Midbrain (tissue), 1 donor: ENCODE measurements at regions not wholly inside any gene's neighbourhood (a gene's known extent, or its start where the extent isn't known, plus 50 kb on each side); places are given as distances from the start of the nearest gene placed in this dataset.

Experiments used
- DNase-seq: peaks from one replicate; lab custom pipeline; 2025; lab: John Stamatoyannopoulos, UW

GRCh38 chr1:4915154-4915553, 260.7 kb downstream of the AJAP1 start:
- DNase-seq = no peak

- DNase-seq = no peak
Measured at GRCh38 chr1:4908486-4908885, 254.1 kb downstream of the AJAP1 start.

DNA sequence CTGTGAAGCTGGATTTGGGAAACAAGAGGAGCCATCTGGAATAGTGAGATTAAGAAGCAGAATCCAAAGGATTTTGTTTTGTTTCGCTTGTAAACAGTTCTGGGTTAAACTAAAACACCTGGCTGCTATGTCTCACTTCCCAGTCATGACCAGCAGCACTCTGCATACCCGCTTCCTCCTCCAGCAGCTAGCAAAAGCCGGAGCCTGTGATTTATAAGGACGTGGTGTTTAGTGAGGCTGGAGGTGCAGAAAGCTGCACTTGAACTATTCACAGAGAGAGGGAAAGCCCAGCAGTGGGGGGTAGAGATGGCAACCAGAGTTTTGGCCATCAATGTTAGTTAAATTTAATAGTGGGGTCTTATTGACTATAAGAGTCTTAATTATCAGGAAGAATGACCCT, 240.2 kb downstream of the AJAP1 start:
- no peak for DNase-seq

DNA sequence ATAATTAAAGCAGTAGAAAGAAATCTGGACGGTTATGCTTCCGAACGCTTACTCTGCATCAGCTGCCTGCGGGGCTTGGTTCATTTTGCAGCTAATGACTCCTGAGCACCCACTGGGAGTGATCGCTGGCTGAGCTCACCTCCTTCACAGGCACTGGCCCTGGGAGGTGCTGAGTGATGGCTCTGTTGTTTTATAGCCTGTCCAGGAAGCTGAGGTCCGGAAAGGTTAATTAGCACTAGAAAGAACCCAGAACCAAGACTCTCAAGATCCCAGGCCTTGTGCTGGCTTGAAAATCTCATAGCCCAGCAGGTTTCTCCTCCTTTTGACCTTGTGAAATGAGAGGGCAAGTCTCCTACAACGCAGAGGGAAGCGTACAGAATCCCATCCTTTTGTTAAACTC, 226.2 kb downstream of the AJAP1 start:
- DNase-seq = no peak

GRCh38 chr1:4877426-4877825, 223.0 kb downstream of the AJAP1 start:
- DNase-seq = no peak

GRCh38 chr1:4871373-4871772, 217.0 kb downstream of the AJAP1 start:
- no peak for DNase-seq

DNA sequence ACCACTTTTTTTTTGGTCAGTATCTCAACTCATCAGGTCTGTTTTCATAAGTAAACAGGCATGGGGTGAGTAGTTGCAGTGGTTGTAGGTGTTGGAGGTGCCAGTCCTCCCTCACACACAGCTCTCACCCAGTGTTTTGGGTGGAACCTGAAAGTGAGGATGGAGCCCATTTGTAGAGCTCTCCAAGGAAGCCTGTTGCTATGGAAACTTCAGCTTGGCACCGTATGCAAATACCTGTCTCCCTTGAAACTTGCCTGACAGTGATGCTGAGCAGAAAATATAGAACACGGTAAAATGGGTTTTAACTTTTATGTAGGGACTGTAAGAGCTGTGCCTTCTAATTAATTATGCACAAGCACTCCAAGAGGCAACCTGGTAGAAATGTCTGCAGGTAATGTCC, 214.1 kb downstream of the AJAP1 start:
- DNase-seq = no peak

GRCh38 chr1:4856396-4856795, 202.0 kb downstream of the AJAP1 start:
- DNase-seq = no peak

DNA sequence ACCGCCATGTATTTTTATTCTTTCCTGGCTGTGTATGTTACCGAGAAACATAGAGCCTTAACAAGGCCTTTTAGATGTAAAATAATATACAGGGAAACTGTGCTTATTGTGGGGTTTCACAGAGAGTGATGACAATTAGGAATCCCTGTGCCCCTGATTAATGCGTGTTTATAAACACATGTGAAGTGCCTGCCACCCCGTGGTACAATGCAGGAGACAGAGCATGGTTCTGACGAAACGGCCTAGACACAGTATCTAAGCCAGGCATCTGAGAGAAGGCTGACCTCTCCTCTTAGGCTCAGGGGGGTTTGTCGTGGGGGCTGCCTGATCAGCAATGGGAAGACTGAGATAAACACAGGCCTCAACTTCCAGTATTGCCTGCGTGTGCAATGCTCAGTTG, 200.0 kb downstream of the AJAP1 start:
- no peak for DNase-seq

DNA sequence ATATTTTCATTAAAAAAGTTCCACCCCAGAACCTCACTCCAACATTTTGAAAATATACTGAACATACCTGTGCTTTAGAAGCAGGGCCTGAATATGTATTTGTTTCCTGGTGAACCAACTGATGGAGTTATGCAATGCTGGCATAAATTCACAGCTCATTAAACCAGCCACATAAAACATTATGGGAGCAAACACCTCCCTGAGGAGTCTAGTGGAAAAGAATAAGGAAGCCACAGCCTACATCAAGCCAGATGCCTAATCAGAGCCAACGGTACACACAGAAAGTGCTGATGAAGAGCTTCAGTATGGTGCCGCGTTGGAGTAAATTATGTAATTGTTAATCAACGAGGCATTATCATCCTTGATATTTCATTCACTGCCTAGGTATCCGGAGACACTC, 199.5 kb downstream of the AJAP1 start:
- no peak for DNase-seq

DNA sequence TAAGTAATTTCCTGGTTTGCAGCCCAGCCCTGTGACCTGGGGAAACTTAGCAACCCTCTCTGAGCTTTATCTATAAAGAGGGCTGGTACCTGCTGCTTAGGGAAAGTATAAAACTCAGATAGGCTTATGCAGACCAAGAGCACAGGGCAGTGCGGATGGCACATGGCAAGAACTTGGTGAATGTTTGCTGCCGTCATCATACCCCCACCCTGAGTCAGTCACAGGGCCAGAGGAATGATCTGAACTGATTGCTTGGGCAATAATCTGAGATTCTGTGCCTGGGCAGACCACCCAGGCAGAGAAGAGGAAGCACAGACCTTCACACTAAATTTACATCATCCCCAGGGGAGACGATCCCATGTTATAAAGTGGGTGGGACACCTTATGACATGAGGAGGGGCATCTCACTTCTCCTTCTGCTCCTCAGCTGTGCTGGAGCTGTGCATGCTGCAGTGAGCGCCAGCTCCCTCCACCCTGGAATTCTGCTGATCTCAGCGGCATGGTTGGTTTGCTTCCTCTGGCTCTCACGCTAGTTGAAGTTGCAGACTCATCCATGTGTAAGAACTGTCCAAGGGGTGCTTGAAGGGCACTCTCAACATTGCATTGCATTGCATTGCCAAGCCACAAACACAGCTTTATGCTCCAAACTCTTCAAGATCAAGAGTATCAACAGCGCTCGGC, 197.1 kb downstream of the AJAP1 start:
- DNase-seq = no peak

GRCh38 chr1:4848431-4848830, 194.0 kb downstream of the AJAP1 start:
- no peak for DNase-seq

- DNase-seq = no peak
Measured at GRCh38 chr1:4847711-4848110, 193.3 kb downstream of the AJAP1 start.
